ENCODE measurements at regions not wholly inside any gene's neighbourhood (a gene's known extent, or its start where the extent isn't known, plus 50 kb on each side); places are given as distances from the start of the nearest gene placed in this dataset.
"Not testable (repeated sequence)": the region's sequence is repeated elsewhere in the genome, so short reads cannot be mapped to it uniquely, and the experiment has no call there.

- DNase-seq, result no peak
These were observed 458.5 kb downstream of the RBFOX1 start for GRCh38 chr16:7791028-7791590.

- no peak for DNase-seq
These were observed 442.4 kb downstream of the RBFOX1 start for GRCh38 chr16:7775072-7775488.

- no peak for DNase-seq
These were observed 440.1 kb downstream of the RBFOX1 start for GRCh38 chr16:7772722-7773121.

GRCh38 chr16:7769091-7769490 is 436.4 kb downstream of the RBFOX1 start:
- not testable (repeated sequence) for DNase-seq

- DNase-seq, result no peak
These were observed 432.5 kb downstream of the RBFOX1 start for GRCh38 chr16:7765079-7765550.

DNA sequence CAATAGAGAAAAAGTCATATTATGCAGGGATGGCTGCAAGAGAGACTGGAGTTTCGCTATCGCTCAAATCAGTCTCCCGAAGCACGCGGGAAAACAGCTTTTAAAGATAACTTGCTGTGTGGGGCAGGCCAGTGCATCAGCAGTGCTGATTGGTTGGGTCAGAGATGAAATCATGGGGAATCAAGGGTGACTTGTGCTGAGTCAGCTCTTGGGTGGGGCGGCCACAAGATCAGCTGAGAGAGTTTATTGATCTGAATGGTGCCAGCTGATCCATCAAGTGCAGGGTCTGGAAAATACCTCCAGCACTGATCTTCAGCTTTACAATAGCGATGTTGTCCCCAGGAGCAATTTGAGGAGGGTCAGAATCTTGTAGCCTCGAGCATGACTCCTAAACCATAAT is 430.5 kb downstream of the RBFOX1 start:
- DNase-seq, result no peak
